ENCODE measurements at regions not wholly inside any gene's neighbourhood (a gene's known extent, or its start where the extent isn't known, plus 50 kb on each side); places are given as distances from the start of the nearest gene placed in this dataset.

- TF ChIP-seq POLR2A (IDR thresholded peaks at IDR 0.05) = no peak
- no peak for TF ChIP-seq CTCF (IDR thresholded peaks at IDR 0.05)
Measured at GRCh38 chr15:81433462-81433861, 59.4 kb upstream of the TMC3 start.
